Spleen (tissue), 11 donors: ENCODE measurements at regions not wholly inside any gene's neighbourhood (a gene's known extent, or its start where the extent isn't known, plus 50 kb on each side); places are given as distances from the start of the nearest gene placed in this dataset.

ENCODE experiments used
- DNase-seq: peaks from one replicate; pipeline ENCODE4 v3.0.0-alpha.2; 2020
- H3K27ac ChIP-seq, 8 donors: fragments of 200-600 bp; sonication (generic) in 7 of 8; 1 replicate in 4 of 8; 2 replicates in 4 of 8; pipeline versions ENCODE4 v1.5.0 to v1.8.0; 2016 to 2021; ENCODE audit warnings: inconsistent platforms in 4 of 8, mild to moderate bottlenecking in 4 of 8, moderate library complexity in 1 of 8
- H3K27me3 ChIP-seq, 7 donors: fragments of 200-600 bp; sonication (generic) in 6 of 7; replicated peaks in 1 of 7; 1 replicate in 4 of 7; 2 replicates in 3 of 7; pipeline versions ENCODE4 v1.5.0 to v1.8.0; 2016 to 2021; ENCODE audit warnings: inconsistent platforms in 3 of 7, mild to moderate bottlenecking in 1 of 7
- H3K36me3 ChIP-seq, 6 donors: fragments of 200-600 bp; sonication (generic) in 5 of 6; 1 replicate in 4 of 6; 2 replicates in 2 of 6; pipeline versions ENCODE4 v1.5.0 to v1.8.0; 2016 to 2021; ENCODE audit warnings: inconsistent platforms in 2 of 6
- H3K4me1 ChIP-seq, 6 donors: fragments of 200-600 bp; sonication (generic) in 5 of 6; 1 replicate in 3 of 6; 2 replicates in 3 of 6; pipeline versions ENCODE4 v1.5.0 to v1.8.0; 2016 to 2021; ENCODE audit warnings: inconsistent platforms in 3 of 6
- H3K4me3 ChIP-seq, 8 donors: fragments of 200-600 bp; sonication (generic) in 7 of 8; 1 replicate in 4 of 8; 2 replicates in 4 of 8; pipeline versions ENCODE4 v1.5.0 to v1.8.0; 2016 to 2021; ENCODE audit warnings: inconsistent platforms in 4 of 8, mild to moderate bottlenecking in 4 of 8, moderate library complexity in 2 of 8
- H3K9me3 ChIP-seq, 8 donors: fragments of 200-600 bp; sonication (generic) in 7 of 8; 1 replicate in 4 of 8; 2 replicates in 4 of 8; pipeline versions ENCODE4 v1.5.0 to v1.8.0; 2016 to 2021; ENCODE audit warnings: inconsistent platforms in 4 of 8
- CTCF ChIP-seq, 11 experiments: fragments of 200-600 bp in 7 of 11; fragments of 450-650 bp in 4 of 11; sonication (generic) in 4 of 11; IDR thresholded peaks in 8 of 11; conservative IDR thresholded peaks in 3 of 11; 1 replicate in 7 of 11; 2 replicates in 4 of 11; pipeline versions ENCODE4 v1.4.0 to v1.8.0; 2016 to 2021; ENCODE audit warnings: antibody characterized with exemption in 11 of 11, inconsistent platforms in 4 of 11, mild to moderate bottlenecking in 1 of 11
- POLR2A ChIP-seq, 3 donors: fragments of 450-650 bp; IDR thresholded peaks; one replicate each; pipeline ENCODE4 v1.5.1; 2017; ENCODE audit warnings: antibody characterized with exemption in 3 of 3, mild to moderate bottlenecking in 1 of 3
- POLR2AphosphoS5 ChIP-seq, 3 donors: sonication (generic); formaldehyde crosslinking; IDR thresholded peaks; one replicate each; pipeline ENCODE4 v1.5.1; 2017; ENCODE audit warnings: antibody characterized with exemption in 3 of 3
- WGBS, 5 donors: extraction: QIAGEN DNeasy Blood & Tissue Kit in 3 of 5; methylation state at CpG; one replicate each; pipeline versions ENCODE4 v1.1.5 to v1.1.7; 2013 to 2018; 5-methylcytosine and 5-hydroxymethylcytosine counted together
- intact Hi-C: fragments of 100-400 bp; cut with DNase I; formaldehyde crosslinking; loops from one replicate; pipeline ENCODE4 v1.15.0; 2023; ENCODE audit warnings: low total_unique reads
- donor health status: healthy with polysubstance abuse.
- donor health status: DM: no; HTN: no; CAD: no; lungs with moderate emphysema.
- donor health status: DM: no; HTN: no; CAD: no.
- donor health status: Bipolar disorder and iron deficiency.
- donor health status: healthy.
- donor health status: DM: no; HTN: no; CAD: no.
- donor health status: DM: yes; HTN: yes; CAD: no.

- intact Hi-C loops = no loop called here
- H3K27me3 ChIP-seq = no peaks in the 10 kb centered on the region
- no peak overlapping the region for H3K27ac ChIP-seq
- H3K4me3 ChIP-seq = no peak overlapping the region
- no peak for TF ChIP-seq POLR2AphosphoS5 (IDR thresholded peaks at IDR 0.05)
- no peak for TF ChIP-seq CTCF (IDR thresholded peaks at IDR 0.05 in 8 of 11, conservative IDR thresholded peaks at IDR 0.05 in 3 of 11)
- TF ChIP-seq POLR2A (IDR thresholded peaks at IDR 0.05) = no peak
- peaks cover 0 to 14% (median 6%) of the 10 kb centered on the region in 8 donors for H3K9me3 ChIP-seq
- WGBS, 5 donors = 56 to 78% (median 72%) methylated on average over 1 of the region's 1 CpG
- no peaks in the 10 kb centered on the region for H3K4me1 ChIP-seq
- H3K36me3 ChIP-seq = no peaks in the 10 kb centered on the region
- no peak for DNase-seq
Measured at GRCh38 chr10:20712774-20713173, 184.3 kb downstream of the NEBL start.

GRCh38 chr10:20709708-20710107, 187.4 kb downstream of the NEBL start:
- intact Hi-C loops = no loop called here
- H3K36me3 ChIP-seq = no peaks in the 10 kb centered on the region
- H3K4me1 ChIP-seq = no peaks in the 10 kb centered on the region
- no peaks in the 10 kb centered on the region for H3K27me3 ChIP-seq
- 79 to 88% (median 83%) methylated on average over 2 of the region's 2 CpGs for WGBS, 5 donors
- H3K9me3 ChIP-seq = peaks cover 0 to 11% (median 1%) of the 10 kb centered on the region in 8 donors
- no peak for DNase-seq
- no peak overlapping the region for H3K27ac ChIP-seq
- TF ChIP-seq POLR2A (IDR thresholded peaks at IDR 0.05) = no peak
- no peak for TF ChIP-seq CTCF (IDR thresholded peaks at IDR 0.05 in 8 of 11, conservative IDR thresholded peaks at IDR 0.05 in 3 of 11)
- no peak for TF ChIP-seq POLR2AphosphoS5 (IDR thresholded peaks at IDR 0.05)
- no peak overlapping the region for H3K4me3 ChIP-seq

- 81 to 92% (median 87%) methylated on average over 4 of the region's 4 CpGs for WGBS, 5 donors
- H3K27ac ChIP-seq = no peak overlapping the region
- H3K36me3 ChIP-seq = no peaks in the 10 kb centered on the region
- H3K4me1 ChIP-seq = no peaks in the 10 kb centered on the region
- intact Hi-C loops = no loop called here
- DNase-seq = no peak
- peaks cover 0 to 23% (median 1%) of the 10 kb centered on the region in 8 donors for H3K9me3 ChIP-seq
- H3K27me3 ChIP-seq = no peaks in the 10 kb centered on the region
- H3K4me3 ChIP-seq = no peak overlapping the region
- TF ChIP-seq CTCF (IDR thresholded peaks at IDR 0.05 in 8 of 11, conservative IDR thresholded peaks at IDR 0.05 in 3 of 11) (no peak), POLR2A (IDR thresholded peaks at IDR 0.05) (no peak), POLR2AphosphoS5 (IDR thresholded peaks at IDR 0.05) (no peak)
Measured at GRCh38 chr10:20708305-20708704, 188.8 kb downstream of the NEBL start.

GRCh38 chr10:20707251-20707650, 189.9 kb downstream of the NEBL start:
- intact Hi-C loops = no loop called here
- 81 to 89% (median 86%) methylated on average over 3 of the region's 3 CpGs for WGBS, 5 donors
- no peak overlapping the region for H3K27ac ChIP-seq
- DNase-seq = no peak
- no peak for TF ChIP-seq POLR2AphosphoS5 (IDR thresholded peaks at IDR 0.05)
- no peak for TF ChIP-seq CTCF (IDR thresholded peaks at IDR 0.05 in 8 of 11, conservative IDR thresholded peaks at IDR 0.05 in 3 of 11)
- TF ChIP-seq POLR2A (IDR thresholded peaks at IDR 0.05) = no peak
- H3K4me3 ChIP-seq = no peak overlapping the region
- no peaks in the 10 kb centered on the region for H3K27me3 ChIP-seq
- no peaks in the 10 kb centered on the region for H3K4me1 ChIP-seq
- peaks cover 0 to 28% (median 5%) of the 10 kb centered on the region in 8 donors for H3K9me3 ChIP-seq
- H3K36me3 ChIP-seq = no peaks in the 10 kb centered on the region
